GM18858 (cell line): ENCODE measurements at regions not wholly inside any gene's neighbourhood (a gene's known extent, or its start where the extent isn't known, plus 50 kb on each side); places are given as distances from the start of the nearest gene placed in this dataset.
"Not testable (repeated sequence)": the region's sequence is repeated elsewhere in the genome, so short reads cannot be mapped to it uniquely, and the experiment has no call there.

ENCODE experiments used
- ATAC-seq: cut with Tn5 transposase; IDR thresholded peaks from one replicate; pipeline ENCODE4 v1.9.1; 2021; ENCODE audit not compliant: unreplicated experiment

DNA sequence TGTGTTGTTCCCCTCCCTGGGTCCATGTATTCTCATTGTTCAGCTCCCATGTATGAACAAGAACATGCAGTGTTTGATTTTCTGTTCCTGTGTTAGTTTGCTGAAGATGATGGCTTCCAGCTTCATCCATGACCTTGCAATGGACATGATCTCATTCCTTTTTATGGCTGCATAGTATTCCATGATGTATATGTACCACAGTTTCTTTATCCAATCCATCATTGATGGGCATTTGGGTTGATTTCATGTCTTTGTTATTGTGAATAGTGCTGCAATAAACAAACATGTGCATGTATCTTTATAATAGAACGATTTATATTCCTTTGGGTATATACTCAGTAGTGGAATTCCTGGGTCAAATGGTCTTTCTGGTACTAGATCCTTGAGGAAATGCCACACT, 65.1 kb upstream of the SLC13A1 start:
- not testable (repeated sequence) for ATAC-seq

DNA sequence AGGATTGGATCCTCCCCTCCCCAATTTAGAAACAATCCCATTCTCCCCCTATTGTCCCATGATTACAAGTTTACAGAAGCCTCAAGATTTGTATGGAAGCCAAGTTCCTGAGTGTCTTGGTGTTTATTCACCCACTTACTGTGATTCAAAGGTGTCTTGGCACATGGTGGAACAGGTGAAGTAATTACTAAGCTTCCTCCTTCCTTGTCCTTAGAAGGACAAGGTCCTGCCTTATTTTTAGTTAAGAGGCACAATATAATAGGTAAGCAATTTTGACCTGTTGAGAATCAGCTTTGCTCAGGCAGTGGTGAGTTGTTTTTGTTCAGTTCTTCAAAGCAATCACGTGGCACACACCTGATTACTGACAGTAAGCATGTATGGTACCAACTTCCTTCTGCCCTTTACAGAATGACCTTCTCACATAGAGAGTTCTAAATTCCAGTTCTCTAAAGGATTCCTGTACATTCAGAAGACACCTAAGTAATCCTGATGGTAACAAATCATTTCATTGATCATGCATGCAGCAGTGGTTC, 60.7 kb upstream of the SLC13A1 start:
- no peak for ATAC-seq

DNA sequence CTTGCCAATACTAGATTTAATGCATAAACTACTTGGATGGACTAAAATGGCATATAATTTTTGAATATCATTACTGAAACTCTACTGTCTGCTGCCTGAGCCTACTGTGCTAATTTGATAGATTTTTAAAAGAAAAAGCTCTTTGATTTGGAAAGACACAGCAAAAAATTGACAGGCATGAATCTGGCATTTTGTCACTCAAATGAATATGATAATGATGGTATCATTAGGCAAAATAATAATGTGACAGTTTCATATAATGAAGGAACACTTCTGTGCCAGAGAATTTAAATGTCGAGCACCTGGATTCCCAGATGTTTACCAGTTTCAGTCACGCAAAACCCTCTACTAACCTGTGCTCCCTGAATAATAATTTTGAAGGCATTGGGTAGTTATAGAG, 60.0 kb upstream of the SLC13A1 start:
- no peak for ATAC-seq
